ENCODE measurements at regions not wholly inside any gene's neighbourhood (a gene's known extent, or its start where the extent isn't known, plus 50 kb on each side); places are given as distances from the start of the nearest gene placed in this dataset.

GRCh38 chr3:73291541-73291940, 230.1 kb downstream of the EBLN2 start:
- TF ChIP-seq CTCF (IDR thresholded peaks at IDR 0.05) (no peak), POLR2A (IDR thresholded peaks at IDR 0.05) (no peak), EP300 (IDR thresholded peaks at IDR 0.05; ENCODE audit: low read depth) (no peak), POLR2AphosphoS5 (IDR thresholded peaks at IDR 0.05) (no peak)
